ENCODE measurements at regions not wholly inside any gene's neighbourhood (a gene's known extent, or its start where the extent isn't known, plus 50 kb on each side); places are given as distances from the start of the nearest gene placed in this dataset.
"Not testable (repeated sequence)": the region's sequence is repeated elsewhere in the genome, so short reads cannot be mapped to it uniquely, and the experiment has no call there.

GRCh38 chr5:56422076-56422762 is 189.1 kb upstream of the ANKRD55 start:
- DNase-seq (ENCODE audit: low read depth in 2 of 2): no peak

GRCh38 chr5:56421246-56422075 is 188.3 kb upstream of the ANKRD55 start:
- no peak for DNase-seq (ENCODE audit: low read depth in 2 of 2)

GRCh38 chr5:56420323-56420722 is 187.2 kb upstream of the ANKRD55 start:
- no peak for DNase-seq (ENCODE audit: low read depth in 2 of 2)

- no peak for DNase-seq (ENCODE audit: low read depth in 2 of 2)
Measured at GRCh38 chr5:56419667-56420066, 186.5 kb upstream of the ANKRD55 start.

GRCh38 chr5:56415356-56415765 is 182.2 kb upstream of the ANKRD55 start:
- no peak for DNase-seq (ENCODE audit: low read depth in 2 of 2)

- DNase-seq (ENCODE audit: low read depth in 2 of 2): no peak
Measured at GRCh38 chr5:56414066-56414465, 180.9 kb upstream of the ANKRD55 start.

- DNase-seq (ENCODE audit: low read depth in 2 of 2): no peak
Measured at GRCh38 chr5:56413546-56413945, 180.4 kb upstream of the ANKRD55 start.

GRCh38 chr5:56412601-56413379 is 179.7 kb upstream of the ANKRD55 start:
- no peak for DNase-seq (ENCODE audit: low read depth in 2 of 2)

GRCh38 chr5:56410696-56411095 is 177.6 kb upstream of the ANKRD55 start:
- no peak for DNase-seq (ENCODE audit: low read depth in 2 of 2)

GRCh38 chr5:56409331-56410190 is 176.4 kb upstream of the ANKRD55 start:
- no peak for DNase-seq (ENCODE audit: low read depth in 2 of 2)

- DNase-seq (ENCODE audit: low read depth in 2 of 2): no peak
Measured at GRCh38 chr5:56406838-56407237, 173.7 kb upstream of the ANKRD55 start.

GRCh38 chr5:56406221-56406620 is 173.1 kb upstream of the ANKRD55 start:
- no peak for DNase-seq (ENCODE audit: low read depth in 2 of 2)

GRCh38 chr5:56405116-56405908 is 172.2 kb upstream of the ANKRD55 start:
- no peak for DNase-seq (ENCODE audit: low read depth in 2 of 2)

- DNase-seq (ENCODE audit: low read depth in 2 of 2): no peak
Measured at GRCh38 chr5:56402266-56403220, 169.4 kb upstream of the ANKRD55 start.

- not testable (repeated sequence) for DNase-seq (ENCODE audit: low read depth in 2 of 2)
Measured at GRCh38 chr5:56397796-56398195, 164.7 kb upstream of the ANKRD55 start.

GRCh38 chr5:56396634-56397033 is 163.5 kb upstream of the ANKRD55 start:
- DNase-seq (ENCODE audit: low read depth in 2 of 2): no peak

GRCh38 chr5:56389261-56389660 is 156.1 kb upstream of the ANKRD55 start:
- DNase-seq (ENCODE audit: low read depth in 2 of 2): no peak

- no peak for DNase-seq (ENCODE audit: low read depth in 2 of 2)
Measured at GRCh38 chr5:56388229-56388985, 155.3 kb upstream of the ANKRD55 start.

GRCh38 chr5:56386046-56386445 is 152.9 kb upstream of the ANKRD55 start:
- DNase-seq (ENCODE audit: low read depth in 2 of 2): no peak

Data from stimulated activated CD4-positive, alpha-beta T cell treated with anti-CD3 and anti-CD28 coated beads, Interleukin-12 subunit alpha, Interleukin-12 subunit beta, amount 100 ng/mL, for 24 hours (primary cell).